ENCODE measurements at regions not wholly inside any gene's neighbourhood (a gene's known extent, or its start where the extent isn't known, plus 50 kb on each side); places are given as distances from the start of the nearest gene placed in this dataset.

- Mint-ChIP-seq H3K9me3 (peaks cover 3% of the 10 kb centered on the region; the same call in 1 of the 3 replicates), H3K4me1 (no peaks in the 10 kb centered on the region), H3K27me3 (ENCODE audit: insufficient read depth, low read depth, poor library complexity) (no peaks in the 10 kb centered on the region), H3K4me3 (no peak overlapping the region), H3K36me3 (ENCODE audit: low read depth) (no peaks in the 10 kb centered on the region), H3K27ac (no peak overlapping the region)
- H4K20me1 ChIP-seq (replicated peaks; ENCODE audit: insufficient read depth) = no peaks in the 10 kb centered on the region
- H3K79me2 ChIP-seq (replicated peaks; ENCODE audit: insufficient read depth) = no peaks in the 10 kb centered on the region
- H3K4me1 ChIP-seq (ENCODE audit: insufficient read depth) = no peaks in the 10 kb centered on the region
- ATAC-seq = no peak
- TF ChIP-seq POLR2AphosphoS5 (IDR thresholded peaks at IDR 0.05; ENCODE audit: low read depth) (no peak), ZNF462 (CRISPR knock-in tag; IDR thresholded peaks at IDR 0.05) (no peak), CTCF (conservative IDR thresholded peaks at IDR 0.05; ENCODE audit: low read depth in 2 of 2) (no peak), CREB1 (CRISPR knock-in tag; IDR thresholded peaks at IDR 0.05; ENCODE audit: low read depth) (no peak), NANOG (IDR thresholded peaks at IDR 0.05; ENCODE audit: borderline replicate concordance) (no peak), EZH2phosphoT487 (IDR thresholded peaks at IDR 0.05; ENCODE audit: unreplicated experiment) (no peak), REST (IDR thresholded peaks at IDR 0.05; ENCODE audit: unreplicated experiment) (no peak), ETS1 (IDR thresholded peaks at IDR 0.05) (no peak), STAT1 (IDR thresholded peaks at IDR 0.05; ENCODE audit: unreplicated experiment) (no peak), ZNF331 (CRISPR knock-in tag; IDR thresholded peaks at IDR 0.05; ENCODE audit: low read depth) (no peak), ZNF114 (CRISPR knock-in tag; IDR thresholded peaks at IDR 0.05) (no peak), JUNB (IDR thresholded peaks at IDR 0.05; ENCODE audit: unreplicated experiment) (no peak), EZH2 (IDR thresholded peaks at IDR 0.05; ENCODE audit: low read depth, unreplicated experiment) (no peak)
- H3K36me3 ChIP-seq (ENCODE audit: insufficient read depth) = no peaks in the 10 kb centered on the region
- H3K4me3 ChIP-seq = no peak overlapping the region
- H2AFZ ChIP-seq = no peak overlapping the region
- no peak overlapping the region for H3K4me2 ChIP-seq
- H3K9me2 ChIP-seq (ENCODE audit: insufficient read depth) = 0 out of 2 replicates have a peak, but pooled peaks cover 10% of the 10 kb centered on the region
- no peak for DNase-seq (ENCODE audit: low spot score)
- H3F3A ChIP-seq (replicated peaks; ENCODE audit: low read depth) = no peaks in the 10 kb centered on the region
- H3K27me3 ChIP-seq (ENCODE audit: insufficient read depth) = no peaks in the 10 kb centered on the region
- no peak overlapping the region for H3K27ac ChIP-seq (ENCODE audit: low read depth)
Observed at GRCh38 chr13:85223883-85224656, 575.1 kb downstream of the SLITRK6 start.
